Endothelial cell of umbilical vein (primary cell): ENCODE measurements at regions not wholly inside any gene's neighbourhood (a gene's known extent, or its start where the extent isn't known, plus 50 kb on each side); places are given as distances from the start of the nearest gene placed in this dataset.

Experiments
- POLR2A ChIP-seq: IDR thresholded peaks from 2 replicates; pipeline ENCODE4 v1.6.1; 2012; ENCODE audit warnings: low read depth, mild to moderate bottlenecking, control low read depth, low read length
- POLR2AphosphoS5 ChIP-seq: IDR thresholded peaks from 2 replicates; pipeline ENCODE4 v1.6.1; 2012; ENCODE audit warnings: low read depth, mild to moderate bottlenecking, control low read depth, low read length, moderate library complexity; ENCODE audit not compliant: insufficient read depth
- TF ChIP-seq, protein P1 (sequence below), 2 donors: IDR thresholded peaks; 1 replicate in 1 of 2; 2 replicates in 1 of 2; pipeline ENCODE4 v1.5.1; 2011; ENCODE audit warnings: low read length in 2 of 2, mild to moderate bottlenecking in 2 of 2, moderate library complexity in 2 of 2, control low read depth in 1 of 2, inconsistent platforms in 1 of 2, low read depth in 1 of 2; ENCODE audit not compliant: insufficient read depth in 1 of 2; ENCODE audit errors: extremely low read depth in 1 of 2

GRCh38 chr2:234821946-234822475 is 129.8 kb upstream of the SH3BP4 start:
- TF ChIP-seq POLR2A, result no peak
- no peak for TF ChIP-seq POLR2AphosphoS5
- TF ChIP-seq, protein P1, sequence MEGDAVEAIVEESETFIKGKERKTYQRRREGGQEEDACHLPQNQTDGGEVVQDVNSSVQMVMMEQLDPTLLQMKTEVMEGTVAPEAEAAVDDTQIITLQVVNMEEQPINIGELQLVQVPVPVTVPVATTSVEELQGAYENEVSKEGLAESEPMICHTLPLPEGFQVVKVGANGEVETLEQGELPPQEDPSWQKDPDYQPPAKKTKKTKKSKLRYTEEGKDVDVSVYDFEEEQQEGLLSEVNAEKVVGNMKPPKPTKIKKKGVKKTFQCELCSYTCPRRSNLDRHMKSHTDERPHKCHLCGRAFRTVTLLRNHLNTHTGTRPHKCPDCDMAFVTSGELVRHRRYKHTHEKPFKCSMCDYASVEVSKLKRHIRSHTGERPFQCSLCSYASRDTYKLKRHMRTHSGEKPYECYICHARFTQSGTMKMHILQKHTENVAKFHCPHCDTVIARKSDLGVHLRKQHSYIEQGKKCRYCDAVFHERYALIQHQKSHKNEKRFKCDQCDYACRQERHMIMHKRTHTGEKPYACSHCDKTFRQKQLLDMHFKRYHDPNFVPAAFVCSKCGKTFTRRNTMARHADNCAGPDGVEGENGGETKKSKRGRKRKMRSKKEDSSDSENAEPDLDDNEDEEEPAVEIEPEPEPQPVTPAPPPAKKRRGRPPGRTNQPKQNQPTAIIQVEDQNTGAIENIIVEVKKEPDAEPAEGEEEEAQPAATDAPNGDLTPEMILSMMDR (IDR thresholded peaks at IDR 0.05; ENCODE audit: extremely low read depth in 1 of 2, insufficient read depth in 1 of 2, low read depth in 1 of 2, low read length in 2 of 2), result no peak
